ENCODE measurements at regions not wholly inside any gene's neighbourhood (a gene's known extent, or its start where the extent isn't known, plus 50 kb on each side); places are given as distances from the start of the nearest gene placed in this dataset.
A peak's percentile ranks its signal among the peaks of the same experiment; 100 is the strongest.

- TF ChIP-seq EP300 (IDR thresholded peaks at IDR 0.05), result peak; percentile 2
- TF ChIP-seq POLR2A (IDR thresholded peaks at IDR 0.05), result no peak
- H3K27me3 ChIP-seq, result no peaks in the 10 kb centered on the region
- no peaks in the 10 kb centered on the region for H3K36me3 ChIP-seq
- H3K9me3 ChIP-seq, result no peaks in the 10 kb centered on the region
- H3K4me1 ChIP-seq, result peaks cover 11% of the 10 kb centered on the region
- no peak overlapping the region for H3K4me3 ChIP-seq
- H3K27ac ChIP-seq, result peak overlapping the region; percentile 73
- WGBS, result 75% methylated on average over 5 of the region's 5 CpGs
- DNase-seq (ENCODE audit: low spot score in 2 of 2), result peak in 1 of 2 donors; percentile 0
These were observed 76.8 kb upstream of the PITRM1 start for GRCh38 chr10:3249307-3249889.

GRCh38 chr10:3248526-3249306, 76.1 kb upstream of the PITRM1 start:
- Histone ChIP-seq H3K9me3 (no peaks in the 10 kb centered on the region), H3K4me1 (peaks cover 11% of the 10 kb centered on the region), H3K27me3 (no peaks in the 10 kb centered on the region), H3K4me3 (no peak overlapping the region), H3K27ac (peak overlapping the region; percentile 73), H3K36me3 (no peaks in the 10 kb centered on the region)
- 30% methylated on average over 6 of the region's 6 CpGs for WGBS
- no peak for TF ChIP-seq CTCF (IDR thresholded peaks at IDR 0.05)
- TF ChIP-seq POLR2A (IDR thresholded peaks at IDR 0.05), result no peak
- TF ChIP-seq EP300 (IDR thresholded peaks at IDR 0.05), result peak; percentile 5
- peak in 1 of 2 donors; percentile 30 for DNase-seq (ENCODE audit: low spot score in 2 of 2)

GRCh38 chr10:3245395-3245794, 72.8 kb upstream of the PITRM1 start:
- Histone ChIP-seq H3K9me3 (no peaks in the 10 kb centered on the region), H3K4me3 (no peak overlapping the region), H3K36me3 (no peaks in the 10 kb centered on the region), H3K27me3 (no peaks in the 10 kb centered on the region), H3K27ac (no peak overlapping the region), H3K4me1 (peaks cover 11% of the 10 kb centered on the region)
- 94% methylated on average over 11 of the region's 11 CpGs for WGBS
- peak in 1 of 2 donors; percentile 53 for DNase-seq (ENCODE audit: low spot score in 2 of 2)
- no peak for TF ChIP-seq POLR2AphosphoS5 (IDR thresholded peaks at IDR 0.05)
- no peak for TF ChIP-seq EP300 (IDR thresholded peaks at IDR 0.05)
- TF ChIP-seq CTCF (IDR thresholded peaks at IDR 0.05), result no peak
- no peak for TF ChIP-seq POLR2A (IDR thresholded peaks at IDR 0.05)

- Histone ChIP-seq H3K27me3 (no peaks in the 10 kb centered on the region), H3K4me3 (no peak overlapping the region), H3K4me1 (peaks cover 8% of the 10 kb centered on the region), H3K27ac (no peak overlapping the region), H3K9me3 (no peaks in the 10 kb centered on the region), H3K36me3 (no peaks in the 10 kb centered on the region)
- TF ChIP-seq POLR2AphosphoS5 (IDR thresholded peaks at IDR 0.05) (no peak), EP300 (IDR thresholded peaks at IDR 0.05) (no peak), CTCF (IDR thresholded peaks at IDR 0.05) (no peak), POLR2A (IDR thresholded peaks at IDR 0.05) (no peak)
- DNase-seq (ENCODE audit: low spot score in 2 of 2), result no peak
- WGBS, result 94% methylated on average over 10 of the region's 10 CpGs
These were observed 69.5 kb upstream of the PITRM1 start for GRCh38 chr10:3241967-3242650.

GRCh38 chr10:3241274-3241921, 68.8 kb upstream of the PITRM1 start:
- H3K27ac ChIP-seq, result no peak overlapping the region

More at GRCh38 chr10:3241274-3241921, 68.8 kb upstream of the PITRM1 start:
- no peak for DNase-seq (ENCODE audit: low spot score in 2 of 2)
- Histone ChIP-seq H3K27me3 (no peaks in the 10 kb centered on the region), H3K4me1 (peaks cover 8% of the 10 kb centered on the region), H3K36me3 (no peaks in the 10 kb centered on the region), H3K9me3 (no peaks in the 10 kb centered on the region), H3K4me3 (no peak overlapping the region)
- WGBS, result 82% methylated on average over 24 of the region's 24 CpGs
- TF ChIP-seq EP300 (IDR thresholded peaks at IDR 0.05) (no peak), CTCF (IDR thresholded peaks at IDR 0.05) (no peak), POLR2AphosphoS5 (IDR thresholded peaks at IDR 0.05) (no peak)

All from suprapubic skin (tissue), 4 donors.